ENCODE measurements at regions not wholly inside any gene's neighbourhood (a gene's known extent, or its start where the extent isn't known, plus 50 kb on each side); places are given as distances from the start of the nearest gene placed in this dataset.
"Not testable (repeated sequence)": the region's sequence is repeated elsewhere in the genome, so short reads cannot be mapped to it uniquely, and the experiment has no call there.

DNA sequence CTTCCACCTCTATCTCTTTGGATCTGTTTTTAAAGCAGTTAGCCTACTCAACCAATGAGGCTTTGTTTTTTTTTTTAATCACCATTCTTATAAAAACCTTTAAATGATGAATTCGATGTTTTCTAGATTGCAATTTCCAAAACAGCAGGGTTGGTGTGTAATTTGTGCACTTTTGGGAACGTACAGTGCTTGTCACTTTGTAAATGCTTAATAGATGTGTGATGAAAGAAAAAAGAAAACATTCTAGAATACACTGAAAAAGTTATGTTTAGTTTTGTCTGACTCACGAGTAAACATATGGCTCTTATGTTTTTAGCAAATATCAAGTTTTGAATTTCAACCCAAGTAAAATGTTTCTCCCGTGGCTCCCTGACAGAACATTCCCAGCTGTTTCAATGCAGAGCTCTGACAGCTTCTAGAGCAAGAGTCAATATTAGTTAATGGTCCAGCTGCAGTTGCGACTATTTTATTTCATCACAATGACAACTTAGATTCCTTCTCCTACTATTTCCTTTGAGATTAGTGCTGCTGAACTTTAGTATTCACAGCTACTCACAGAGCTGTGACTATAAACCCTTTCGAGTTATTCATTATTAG is 362.5 kb upstream of the ADAMTS5 start:
- DNase-seq (ENCODE audit: extremely low read depth in 1 of 2, low read depth in 1 of 2): no peak

DNA sequence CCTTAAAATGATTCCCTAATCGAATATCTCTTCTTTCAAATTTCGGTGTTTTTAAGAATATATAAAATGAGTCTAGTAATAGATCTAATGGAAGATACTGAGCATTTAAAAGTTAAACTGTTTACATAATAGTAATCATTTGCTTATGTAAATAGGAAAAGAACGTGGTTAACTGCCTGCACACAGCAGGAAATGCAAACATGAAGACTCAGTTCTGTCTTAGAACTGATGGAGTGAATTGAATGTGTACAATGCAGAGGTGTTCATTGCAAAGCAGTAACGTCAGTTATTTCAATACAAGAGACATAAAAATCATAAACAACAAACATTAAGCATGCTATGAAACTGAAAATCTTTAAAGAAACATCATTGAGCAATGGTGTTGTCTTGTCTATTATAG is 359.4 kb upstream of the ADAMTS5 start:
- no peak for DNase-seq (ENCODE audit: extremely low read depth in 1 of 2, low read depth in 1 of 2)

DNA sequence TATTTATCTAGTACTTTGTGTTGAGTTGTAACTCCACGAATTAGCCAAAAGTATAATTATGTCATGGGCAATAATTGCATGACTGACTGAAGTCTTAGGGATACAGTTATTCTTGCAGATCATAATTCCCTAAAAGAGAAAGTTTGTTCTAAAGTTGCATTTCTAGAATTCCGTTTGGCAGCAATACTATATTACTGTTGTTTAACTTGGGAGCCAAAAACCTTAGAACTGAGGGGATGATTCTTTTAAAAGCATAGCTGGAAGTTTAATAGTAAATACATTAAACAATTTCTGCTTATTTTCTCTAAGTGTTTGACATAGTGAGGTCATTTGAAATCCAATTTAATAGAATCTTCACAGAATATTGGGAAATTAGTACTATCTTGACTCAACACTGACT is 356.4 kb upstream of the ADAMTS5 start:
- DNase-seq (ENCODE audit: extremely low read depth in 1 of 2, low read depth in 1 of 2): no peak

DNA sequence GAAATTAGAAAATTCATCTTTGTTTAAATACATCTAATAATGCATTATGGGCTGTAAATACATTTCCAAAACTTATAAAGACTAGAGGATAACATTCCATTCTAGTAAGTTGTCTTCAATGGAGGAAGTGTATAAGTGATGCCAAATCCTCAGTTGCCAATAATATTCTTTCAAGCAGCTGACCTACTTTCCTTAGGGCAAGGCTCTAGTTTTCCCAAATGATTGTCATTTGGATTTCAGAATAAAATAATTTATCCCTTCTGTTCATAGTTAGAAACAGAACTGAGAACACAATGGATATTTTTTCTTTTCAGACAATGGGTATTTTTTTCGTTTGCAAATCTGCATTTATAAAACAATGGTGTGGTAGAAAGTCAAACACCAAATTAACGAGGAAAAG is 354.9 kb upstream of the ADAMTS5 start:
- DNase-seq (ENCODE audit: extremely low read depth in 1 of 2, low read depth in 1 of 2): no peak

DNA sequence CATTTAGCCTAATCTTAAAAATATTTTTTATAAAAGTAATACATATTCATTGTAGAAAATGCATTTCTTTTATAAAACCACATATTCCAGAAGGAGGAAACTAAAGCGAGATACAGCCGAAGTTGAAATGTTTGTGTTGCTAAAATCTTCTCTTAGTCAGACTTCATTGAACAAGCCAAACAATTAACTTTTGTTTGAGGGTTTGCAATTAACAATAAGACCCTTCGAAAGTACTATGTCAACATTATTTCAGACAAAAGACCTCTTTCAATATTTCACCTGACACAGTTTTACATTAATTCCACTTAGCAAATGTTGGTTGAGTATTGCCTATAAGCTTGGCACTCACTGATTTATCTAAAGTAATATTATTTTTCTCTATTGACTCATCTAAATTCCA is 354.0 kb upstream of the ADAMTS5 start:
- no peak for DNase-seq (ENCODE audit: extremely low read depth in 1 of 2, low read depth in 1 of 2)

DNA sequence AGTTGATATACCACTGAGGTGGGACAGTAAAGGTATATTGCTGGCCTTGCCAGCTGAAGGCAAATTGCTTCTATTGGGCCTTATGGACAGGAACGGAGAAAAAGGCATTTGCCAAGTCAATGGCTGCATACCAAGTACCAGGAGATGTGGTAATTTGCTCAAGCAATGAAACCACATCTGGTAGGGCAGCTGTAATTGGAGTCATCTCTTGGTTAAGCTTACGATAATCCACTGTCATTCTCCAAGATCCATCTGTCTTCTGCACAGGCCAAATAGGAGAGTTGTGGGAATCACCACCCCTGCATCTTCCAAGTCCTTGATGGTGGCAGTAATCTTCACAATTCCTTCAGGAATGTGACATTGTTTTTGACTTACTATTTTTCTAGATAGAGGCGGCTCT is 350.7 kb upstream of the ADAMTS5 start:
- not testable (repeated sequence) for DNase-seq (ENCODE audit: extremely low read depth in 1 of 2, low read depth in 1 of 2)

DNA sequence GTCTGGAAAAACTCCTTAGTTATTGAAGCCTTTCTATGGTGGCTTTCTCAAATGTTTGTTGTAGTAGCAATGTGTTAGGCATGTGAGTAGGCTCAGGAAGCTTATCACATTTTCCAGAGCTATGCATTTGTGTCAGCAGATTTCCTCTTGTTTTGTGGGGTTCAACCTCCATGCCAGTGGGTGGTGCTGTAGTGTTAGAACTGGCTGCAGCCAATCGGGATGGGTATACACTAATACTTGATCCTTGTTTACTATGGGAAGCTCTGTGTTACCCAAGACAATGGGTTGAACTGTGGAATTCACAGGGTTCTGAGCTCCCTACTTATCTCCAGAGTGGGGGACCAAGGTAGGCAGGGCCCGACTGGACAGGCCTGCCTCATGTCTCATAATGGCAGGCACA is 348.5 kb upstream of the ADAMTS5 start:
- DNase-seq (ENCODE audit: extremely low read depth in 1 of 2, low read depth in 1 of 2): no peak

DNA sequence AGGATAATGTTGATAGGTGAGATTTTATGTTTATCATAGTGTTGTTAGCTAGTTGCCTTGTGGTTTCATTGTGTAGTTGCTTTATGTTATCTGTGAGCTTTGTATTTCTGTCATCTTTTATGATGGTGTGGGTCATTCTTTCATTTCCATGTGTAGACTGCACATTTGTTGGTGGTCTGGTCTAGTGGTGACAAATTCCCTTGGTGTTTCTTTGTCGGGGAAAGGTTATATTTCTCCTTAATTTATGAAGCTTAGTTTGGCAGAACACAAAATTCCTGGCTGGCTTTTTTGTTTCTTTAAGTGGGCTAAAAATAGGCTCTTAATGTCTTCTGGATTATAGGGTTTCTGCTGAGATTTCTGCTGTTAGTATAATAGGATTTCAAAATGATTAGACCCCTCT is 347.2 kb upstream of the ADAMTS5 start:
- DNase-seq (ENCODE audit: extremely low read depth in 1 of 2, low read depth in 1 of 2): no peak

DNA sequence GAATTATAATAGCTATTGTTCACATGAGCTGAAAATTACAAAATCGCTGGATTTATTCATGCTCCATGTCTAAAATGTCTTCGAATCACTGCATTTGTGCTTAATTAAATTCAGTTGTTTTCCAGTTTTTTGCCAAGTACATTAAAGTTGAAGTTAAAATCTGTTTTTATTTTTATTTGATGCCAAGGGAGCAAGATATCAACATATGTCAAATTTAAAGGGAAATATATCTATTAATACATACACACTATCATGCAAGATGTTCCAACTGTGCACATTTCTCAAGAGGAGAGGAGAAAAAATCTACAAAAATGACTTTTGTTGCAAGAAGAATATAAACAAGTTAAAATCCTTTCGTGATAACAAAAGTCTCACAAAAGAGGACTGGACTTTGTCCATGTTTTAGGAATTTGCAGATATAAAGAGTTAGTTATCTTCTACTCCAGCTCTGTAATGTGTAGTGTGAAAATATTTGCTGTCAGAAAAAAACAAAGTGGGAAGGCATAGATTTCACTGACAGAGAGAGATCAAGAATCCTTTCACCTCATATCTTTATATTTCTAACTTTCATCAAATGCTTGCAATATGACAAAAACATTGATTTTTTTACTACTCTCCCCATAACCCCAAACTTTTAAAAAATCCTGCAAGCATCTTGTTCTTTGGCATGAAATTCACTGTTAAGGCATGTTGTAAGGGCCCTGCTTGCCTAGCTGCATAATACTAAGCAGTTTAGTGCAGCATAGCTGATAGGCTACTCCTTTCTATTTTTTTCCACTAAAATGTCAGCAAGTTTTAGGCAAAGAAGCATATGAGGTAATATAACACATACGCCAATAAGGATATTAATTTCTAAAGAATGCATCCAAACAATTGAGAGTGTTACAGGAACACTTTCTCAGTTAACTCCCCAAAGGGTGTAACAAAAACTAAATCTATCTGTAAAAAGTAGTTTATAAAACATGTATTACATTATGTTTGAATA is 340.2 kb upstream of the ADAMTS5 start:
- DNase-seq (ENCODE audit: extremely low read depth in 1 of 2, low read depth in 1 of 2): no peak

DNA sequence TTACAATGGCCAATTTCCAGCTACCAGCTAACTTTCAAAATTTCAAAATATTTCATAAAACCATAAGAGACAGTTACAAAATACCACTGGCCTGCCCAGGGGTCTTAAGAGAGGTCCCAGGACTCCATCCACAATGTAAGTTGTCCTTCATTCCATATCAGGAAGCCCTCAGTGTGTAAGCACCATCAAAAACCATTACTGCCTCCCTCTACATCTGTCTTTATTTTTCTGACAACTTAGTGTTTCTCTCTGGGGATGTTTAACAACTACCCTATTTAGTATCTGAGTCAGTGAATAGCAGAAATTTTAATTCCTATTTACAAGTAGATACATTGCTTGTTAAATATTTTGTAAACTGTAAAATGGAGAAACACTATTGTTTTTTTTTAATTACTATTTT is 339.3 kb upstream of the ADAMTS5 start:
- DNase-seq (ENCODE audit: extremely low read depth in 1 of 2, low read depth in 1 of 2): no peak

DNA sequence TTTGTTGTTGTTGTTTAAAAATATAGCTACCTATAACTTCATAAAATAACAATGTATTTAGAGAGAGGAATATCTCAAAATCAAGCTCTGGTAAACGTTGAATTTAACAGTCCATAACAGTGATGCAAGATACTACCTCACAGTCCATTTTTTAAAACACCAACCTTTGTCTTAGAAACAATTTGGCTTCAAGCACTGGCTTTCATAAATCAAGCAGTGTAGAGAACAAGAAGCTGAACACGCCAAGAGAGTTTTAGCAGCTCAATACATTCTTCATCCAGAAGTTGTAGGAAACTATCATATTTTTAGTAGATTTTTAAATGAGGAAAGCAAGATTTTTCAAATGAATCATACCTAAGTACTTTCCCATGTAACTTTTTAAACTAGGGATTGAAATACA is 334.3 kb upstream of the ADAMTS5 start:
- no peak for DNase-seq (ENCODE audit: extremely low read depth in 1 of 2, low read depth in 1 of 2)

DNA sequence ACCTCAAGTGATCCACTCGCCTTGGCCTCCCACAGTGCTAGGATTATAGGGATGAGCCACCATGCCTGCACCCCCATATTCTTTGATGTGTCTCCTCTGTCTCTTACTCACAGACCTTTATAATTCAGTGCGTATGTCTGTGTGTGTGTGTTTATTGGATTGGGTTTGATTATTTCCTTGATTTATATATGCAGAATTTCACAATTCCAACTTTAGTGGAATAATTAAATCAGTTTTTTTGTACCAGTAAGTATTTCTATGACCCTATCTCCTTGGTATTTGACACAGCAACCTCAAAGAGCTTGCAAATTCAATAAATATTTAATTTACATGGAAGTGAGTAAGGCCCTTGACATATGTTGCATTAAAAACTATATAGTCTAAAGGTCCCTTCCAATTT is 333.9 kb upstream of the ADAMTS5 start:
- DNase-seq (ENCODE audit: extremely low read depth in 1 of 2, low read depth in 1 of 2): no peak

DNA sequence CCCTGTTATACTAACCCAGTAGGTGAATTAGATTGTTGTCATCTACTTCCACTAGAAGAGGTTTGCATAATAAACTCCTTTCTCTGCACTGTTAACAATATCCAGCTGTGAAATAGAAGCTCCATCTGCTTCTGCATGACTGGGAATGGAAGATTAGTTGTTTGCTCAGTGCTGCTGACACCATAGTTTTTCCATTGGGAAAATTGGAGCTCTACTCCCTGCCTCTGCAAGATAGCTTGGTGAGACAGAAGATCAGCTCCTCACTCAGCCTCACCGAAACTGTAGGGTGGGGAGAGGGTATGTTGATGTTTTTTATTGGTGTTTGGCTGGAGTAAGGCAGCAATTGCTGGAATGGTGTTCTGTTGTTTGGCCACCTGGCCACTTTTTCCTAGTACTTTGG is 331.6 kb upstream of the ADAMTS5 start:
- no peak for DNase-seq (ENCODE audit: extremely low read depth in 1 of 2, low read depth in 1 of 2)

DNA sequence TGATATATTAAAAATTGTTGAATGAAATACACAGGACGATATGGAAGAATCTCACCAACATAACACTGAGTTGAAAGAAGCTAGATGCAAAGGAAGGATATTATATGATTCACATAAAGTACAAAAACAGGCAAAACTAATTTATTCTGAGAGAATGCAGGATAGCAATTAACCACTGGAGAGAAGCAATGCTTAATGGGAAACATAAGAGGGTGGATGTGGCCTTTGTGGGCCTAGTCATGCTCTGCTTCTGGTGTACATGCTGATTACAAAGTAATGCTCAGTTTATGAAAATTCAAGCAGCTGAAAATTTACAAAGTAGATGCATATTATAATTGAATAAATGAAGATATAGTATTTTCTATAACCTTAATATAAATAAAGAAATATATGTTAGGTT is 326.4 kb upstream of the ADAMTS5 start:
- no peak for DNase-seq (ENCODE audit: extremely low read depth in 1 of 2, low read depth in 1 of 2)

DNA sequence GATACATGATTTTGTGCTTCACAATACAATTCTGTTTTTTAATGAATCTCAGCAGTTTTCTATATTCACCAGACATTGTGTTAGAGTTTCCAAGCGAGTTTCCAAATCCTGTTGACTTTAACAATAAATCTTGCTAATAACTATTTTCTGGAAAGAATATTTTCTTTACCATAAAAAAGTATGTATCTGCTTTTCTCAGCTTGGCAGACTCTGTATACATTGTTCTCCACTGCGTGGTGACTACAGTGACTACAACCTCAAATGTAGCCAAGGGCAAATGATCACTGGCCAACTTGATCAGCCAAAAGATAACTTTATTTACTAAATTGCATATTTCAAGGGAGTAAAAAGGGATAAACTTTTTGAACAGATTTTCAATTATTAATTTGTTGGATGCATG is 325.9 kb upstream of the ADAMTS5 start:
- no peak for DNase-seq (ENCODE audit: extremely low read depth in 1 of 2, low read depth in 1 of 2)

DNA sequence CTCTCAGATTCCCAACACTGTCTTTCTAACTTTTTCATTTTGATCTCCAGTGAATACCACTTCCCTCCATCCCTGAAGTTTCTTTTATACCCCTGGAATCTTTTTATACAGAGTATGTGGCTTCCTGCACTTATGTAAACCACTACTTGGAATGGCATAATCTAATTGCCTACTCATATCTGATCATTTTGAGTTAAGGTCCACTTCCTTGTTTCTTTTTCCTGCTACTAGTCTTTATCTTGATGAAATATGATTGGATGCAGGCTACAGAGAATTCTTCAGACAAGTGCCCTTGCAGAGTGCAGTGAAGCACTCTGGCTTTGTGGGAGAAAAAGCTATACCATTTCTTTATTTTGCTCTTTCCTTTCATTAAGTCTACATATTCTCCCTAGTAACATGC is 325.3 kb upstream of the ADAMTS5 start:
- DNase-seq (ENCODE audit: extremely low read depth in 1 of 2, low read depth in 1 of 2): no peak

DNA sequence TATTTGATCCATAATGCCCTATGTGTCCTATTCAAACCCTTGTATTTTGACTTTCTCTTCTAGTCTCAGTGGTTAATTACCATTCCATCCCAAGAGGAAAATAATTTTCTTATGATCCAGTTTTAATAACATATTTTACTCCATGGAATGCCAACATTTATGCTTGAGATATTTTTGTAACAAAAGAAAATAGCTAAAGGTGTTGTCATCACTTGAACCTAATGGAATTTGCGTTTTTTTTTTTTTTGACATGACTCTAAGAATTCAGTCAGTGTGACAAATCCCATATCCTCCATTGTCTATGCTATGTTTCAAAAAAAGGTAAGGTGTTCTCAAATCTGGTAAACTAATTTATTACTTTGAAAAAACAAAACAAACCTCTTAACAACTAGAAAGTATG is 324.1 kb upstream of the ADAMTS5 start:
- DNase-seq (ENCODE audit: extremely low read depth in 1 of 2, low read depth in 1 of 2): no peak

DNA sequence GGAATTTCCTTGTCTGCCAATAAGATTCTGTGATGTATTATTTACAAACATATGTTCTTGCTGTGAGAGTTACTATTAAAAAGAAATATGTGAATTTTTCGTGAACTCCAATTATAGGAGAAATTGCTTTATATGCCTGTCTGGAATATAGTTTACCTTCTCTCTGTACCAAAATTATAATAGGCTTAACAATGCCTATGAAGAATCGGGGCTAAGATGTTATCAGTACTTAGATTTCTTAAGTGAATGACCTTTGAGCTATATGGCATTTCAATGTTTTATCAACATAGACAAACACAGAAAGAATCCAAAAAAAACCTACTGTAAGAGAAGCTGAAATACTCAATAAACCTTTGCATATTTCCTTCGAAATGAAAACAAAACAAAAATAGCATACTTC is 323.1 kb upstream of the ADAMTS5 start:
- DNase-seq (ENCODE audit: extremely low read depth in 1 of 2, low read depth in 1 of 2): no peak

DNA sequence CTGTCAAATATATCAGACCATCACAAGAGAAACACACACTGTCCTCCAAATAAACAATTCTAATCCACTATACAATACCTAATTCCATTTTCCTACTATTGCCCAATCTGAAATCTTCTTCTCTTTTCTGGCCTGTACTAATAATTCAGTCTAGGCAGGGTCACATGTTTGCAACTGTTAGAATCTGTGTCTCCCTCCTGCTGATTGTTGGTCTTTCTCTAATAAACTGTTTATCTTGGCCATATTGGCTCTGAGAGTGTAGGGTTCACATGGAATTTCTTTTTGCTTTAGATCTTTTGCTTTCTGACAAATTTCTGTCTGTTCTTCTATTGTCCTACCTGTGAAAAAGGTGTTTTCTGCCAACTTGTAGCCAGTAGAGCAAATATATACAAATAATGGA is 319.9 kb upstream of the ADAMTS5 start:
- no peak for DNase-seq (ENCODE audit: extremely low read depth in 1 of 2, low read depth in 1 of 2)

DNA sequence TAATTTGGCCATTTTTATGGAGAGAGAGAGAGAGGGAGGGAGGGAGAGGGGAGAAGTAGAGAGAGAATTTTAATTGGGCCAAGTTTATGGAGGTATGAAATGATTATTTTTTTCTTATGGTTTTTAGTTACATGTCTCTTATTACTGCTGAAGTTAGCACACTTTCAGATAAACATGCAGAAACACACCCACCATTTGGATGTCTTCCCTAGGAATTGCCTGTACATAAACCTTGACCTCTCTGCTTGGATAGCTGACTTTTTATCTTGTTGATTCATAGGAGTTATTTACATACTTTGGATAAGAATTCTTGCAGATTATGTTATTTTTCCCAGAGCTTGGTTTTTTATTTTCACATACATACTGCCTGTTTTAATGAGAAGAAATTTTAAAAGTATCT is 310.2 kb upstream of the ADAMTS5 start:
- no peak for DNase-seq (ENCODE audit: extremely low read depth in 1 of 2, low read depth in 1 of 2)

DNA sequence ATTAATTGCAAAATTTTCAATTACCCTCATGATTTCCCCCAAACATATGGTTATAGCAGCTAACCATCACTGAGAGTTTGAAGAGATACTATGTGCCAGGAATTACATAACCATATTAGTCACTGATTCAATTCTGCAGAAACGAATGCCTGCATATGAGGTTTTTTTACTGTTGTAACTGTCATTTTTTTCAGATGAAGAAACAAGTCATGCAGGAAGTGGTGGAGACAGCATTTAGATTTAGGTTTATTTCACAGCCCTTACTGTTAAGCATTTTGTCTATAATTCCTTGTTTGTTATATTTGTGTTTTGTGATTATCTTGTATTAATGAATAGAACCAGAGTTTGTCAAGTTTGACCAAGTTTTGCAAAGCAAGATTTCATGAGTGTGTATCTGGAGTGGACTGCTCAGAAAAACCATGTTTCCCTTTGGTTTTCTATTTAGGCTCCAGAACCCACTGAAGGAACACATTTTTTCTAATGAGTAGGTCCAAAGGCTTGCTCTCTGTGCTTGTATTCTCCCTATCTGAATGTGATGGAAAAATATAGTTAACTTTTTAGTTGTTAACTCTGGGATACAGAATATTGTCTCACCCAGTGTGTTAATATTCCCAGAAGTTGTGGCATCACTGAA is 308.5 kb upstream of the ADAMTS5 start:
- no peak for DNase-seq (ENCODE audit: extremely low read depth in 1 of 2, low read depth in 1 of 2)

DNA sequence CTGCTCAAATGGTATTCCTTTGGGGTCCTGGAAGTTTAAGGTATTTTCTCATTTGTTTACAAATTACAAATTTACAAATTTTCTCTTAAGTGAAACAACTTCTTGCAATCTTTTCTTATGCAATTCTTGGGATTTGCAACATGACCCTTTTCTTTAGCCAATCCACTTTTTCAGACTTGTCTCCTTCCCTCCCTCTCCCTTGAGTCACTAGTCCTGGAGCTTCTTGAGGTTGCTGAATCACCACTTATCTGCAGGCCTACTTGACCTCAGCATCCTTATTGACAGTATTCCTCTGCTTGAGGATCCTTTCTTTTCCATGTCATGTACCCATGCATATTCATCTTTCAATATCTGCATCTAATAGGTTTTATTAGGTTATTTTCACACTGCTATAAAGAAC is 302.8 kb upstream of the ADAMTS5 start:
- no peak for DNase-seq (ENCODE audit: extremely low read depth in 1 of 2, low read depth in 1 of 2)
